HUES48 (cell line): ENCODE measurements at regions not wholly inside any gene's neighbourhood (a gene's known extent, or its start where the extent isn't known, plus 50 kb on each side); places are given as distances from the start of the nearest gene placed in this dataset.
"Not testable (repeated sequence)": the region's sequence is repeated elsewhere in the genome, so short reads cannot be mapped to it uniquely, and the experiment has no call there.

Experiments
- H3K27ac ChIP-seq: one replicate; pipeline ENCODE4 v1.7.0; 2013; ENCODE audit warnings: low read depth, low read length, inconsistent platforms
- H3K27me3 ChIP-seq: 2 replicates; pipeline ENCODE4 v1.6.1; 2013; ENCODE audit warnings: mild to moderate bottlenecking, low read length; ENCODE audit not compliant: control insufficient read depth, insufficient read depth
- H3K36me3 ChIP-seq: 2 replicates; pipeline ENCODE4 v1.6.1; 2013; ENCODE audit warnings: low read length; ENCODE audit not compliant: control insufficient read depth, insufficient read depth
- H3K4me1 ChIP-seq: 2 replicates; pipeline ENCODE4 v1.6.1; 2013; ENCODE audit warnings: mild to moderate bottlenecking, low read length; ENCODE audit not compliant: control insufficient read depth, insufficient read depth
- H3K4me3 ChIP-seq: 2 replicates; pipeline ENCODE4 v1.5.1; 2013; ENCODE audit warnings: mild to moderate bottlenecking, low read depth, low read length
- H3K9ac ChIP-seq: 2 replicates; pipeline ENCODE4 v1.6.1; 2013; ENCODE audit warnings: mild to moderate bottlenecking, low read depth, low read length, moderate library complexity
- H3K9me3 ChIP-seq: 2 replicates; pipeline ENCODE4 v1.6.1; 2013; ENCODE audit warnings: low read length; ENCODE audit not compliant: control insufficient read depth, insufficient read depth

DNA sequence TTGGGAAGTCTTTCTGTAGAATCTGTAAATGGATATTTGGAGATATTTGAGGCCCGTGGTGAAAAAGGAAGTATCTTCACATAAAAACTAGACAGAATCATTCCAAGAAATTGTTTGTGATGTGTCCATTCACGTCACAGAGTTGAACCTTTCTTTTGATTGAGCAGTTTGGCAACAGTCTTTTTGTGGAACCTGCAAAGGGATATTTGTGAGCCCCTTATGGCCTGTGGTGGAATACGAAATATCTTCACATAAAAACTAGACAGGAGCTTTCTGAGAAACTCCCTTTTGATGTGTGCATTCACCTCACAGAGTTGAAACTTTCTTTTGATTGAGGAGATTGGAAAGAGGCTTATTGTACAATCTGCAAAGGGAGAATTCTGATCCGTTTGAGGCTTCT is 2980.4 kb downstream of the TUBA3C start:
- H3K9me3 ChIP-seq = peaks cover 17% of the 10 kb centered on the region
- H3K9ac ChIP-seq, H3K27me3 ChIP-seq, H3K36me3 ChIP-seq, H3K4me1 ChIP-seq, H3K4me3 ChIP-seq, H3K27ac ChIP-seq: not testable (repeated sequence)

DNA sequence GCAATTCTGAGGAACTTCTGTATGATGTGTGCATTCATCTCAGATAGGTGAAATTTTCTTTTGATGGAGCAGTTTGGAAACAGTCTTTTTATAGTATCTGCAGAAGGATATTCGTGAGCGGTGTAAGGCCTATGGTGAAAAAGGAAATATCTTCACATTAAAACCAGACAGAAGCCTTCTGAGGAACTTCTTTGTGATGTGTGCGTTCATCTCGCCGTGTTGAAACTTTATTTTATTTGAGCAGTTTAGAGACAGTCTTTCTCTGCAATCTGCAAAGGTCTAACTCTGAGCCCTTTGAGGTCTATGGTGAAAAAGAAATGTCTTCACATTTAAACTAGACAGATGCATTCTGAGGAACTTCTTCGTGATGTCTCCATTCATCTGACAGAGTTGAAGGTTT is 3021.0 kb downstream of the TUBA3C start:
- H3K4me3 ChIP-seq, H3K36me3 ChIP-seq, H3K4me1 ChIP-seq, H3K27me3 ChIP-seq, H3K27ac ChIP-seq, H3K9ac ChIP-seq: not testable (repeated sequence)
- peaks cover 34% of the 10 kb centered on the region for H3K9me3 ChIP-seq

DNA sequence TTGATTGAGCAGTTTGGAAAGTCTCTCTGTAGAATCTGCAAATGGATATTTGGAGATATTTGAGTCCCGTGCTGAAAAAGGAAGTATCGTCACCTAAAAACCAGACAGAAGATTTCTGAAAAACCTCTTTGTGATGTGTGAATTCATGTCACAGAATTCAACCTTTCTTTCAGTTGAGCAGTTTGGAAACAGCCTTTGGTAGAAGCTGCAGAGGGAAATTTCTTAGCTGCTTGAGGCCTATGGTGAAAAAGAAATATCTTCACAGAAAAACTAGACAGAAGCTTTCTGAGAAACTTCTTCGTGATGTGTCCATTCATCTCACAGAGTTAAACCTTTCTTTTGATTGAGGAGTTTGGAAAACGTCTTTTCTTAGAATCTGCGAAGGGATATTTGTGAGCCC is 3022.7 kb downstream of the TUBA3C start:
- H3K27me3 ChIP-seq, H3K36me3 ChIP-seq, H3K9ac ChIP-seq, H3K27ac ChIP-seq, H3K4me1 ChIP-seq, H3K4me3 ChIP-seq: not testable (repeated sequence)
- H3K9me3 ChIP-seq = peaks cover 32% of the 10 kb centered on the region

DNA sequence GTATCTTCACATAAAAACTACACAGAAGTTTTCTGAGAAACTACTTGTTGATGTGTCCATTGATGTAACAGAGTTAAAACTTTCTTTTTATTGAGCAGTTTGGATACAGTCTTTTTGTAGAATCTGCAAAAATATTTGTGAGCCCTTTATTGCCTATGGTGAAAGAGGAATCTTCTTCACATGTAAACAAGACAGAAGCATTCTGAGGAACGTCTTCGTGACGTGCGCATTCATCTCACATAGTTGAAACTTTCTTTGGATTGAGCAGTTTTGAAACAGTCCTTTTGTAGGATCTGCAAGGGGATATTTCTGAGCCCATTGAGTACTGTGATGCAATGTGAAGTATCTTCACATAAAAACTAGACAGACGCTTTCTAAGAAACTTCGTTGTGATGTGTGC is 3023.6 kb downstream of the TUBA3C start:
- H3K27me3 ChIP-seq, H3K9ac ChIP-seq, H3K4me1 ChIP-seq, H3K36me3 ChIP-seq, H3K4me3 ChIP-seq, H3K27ac ChIP-seq: not testable (repeated sequence)
- peaks cover 23% of the 10 kb centered on the region for H3K9me3 ChIP-seq

DNA sequence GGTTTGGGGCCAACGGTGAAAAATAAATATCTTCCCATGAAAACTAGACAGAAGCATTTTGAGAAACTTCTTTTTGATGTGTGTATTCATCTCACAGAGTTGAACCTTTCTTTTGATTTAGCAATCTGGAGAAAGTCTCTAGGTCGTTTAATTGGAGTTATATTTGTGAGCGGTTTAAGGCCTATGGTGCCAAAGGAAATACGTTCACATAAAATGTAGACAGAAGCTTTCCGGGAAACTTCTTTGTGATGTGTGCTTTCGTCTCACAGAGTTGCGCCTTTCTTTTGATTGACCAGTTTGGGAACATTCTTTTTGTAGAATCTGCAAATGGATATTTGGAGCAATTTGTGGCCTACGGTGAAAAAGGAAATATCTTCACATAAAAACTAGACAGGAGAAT is 3028.8 kb downstream of the TUBA3C start:
- H3K4me3 ChIP-seq, H3K9ac ChIP-seq, H3K4me1 ChIP-seq, H3K27me3 ChIP-seq, H3K27ac ChIP-seq, H3K36me3 ChIP-seq: not testable (repeated sequence)
- peaks cover 22% of the 10 kb centered on the region for H3K9me3 ChIP-seq

DNA sequence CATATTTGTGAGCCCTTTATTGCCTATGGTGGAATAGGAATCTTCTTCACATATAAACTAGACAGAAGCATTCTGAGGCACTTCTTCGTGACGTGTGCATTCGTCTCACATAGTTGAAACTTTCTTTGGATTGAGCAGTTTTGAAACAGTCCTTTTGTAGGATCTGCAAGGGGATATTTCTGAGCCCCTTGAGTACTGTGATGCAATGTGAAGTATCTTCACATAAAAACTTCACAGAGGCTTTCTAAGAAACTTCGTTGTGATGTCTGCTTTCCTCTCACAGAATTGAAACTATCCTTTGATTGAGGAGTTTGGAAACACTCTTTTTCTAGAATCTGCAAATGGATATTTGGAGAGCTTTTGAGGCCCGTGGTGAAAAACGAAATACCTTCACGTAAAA is 3030.3 kb downstream of the TUBA3C start:
- not testable (repeated sequence) for H3K4me1 ChIP-seq, H3K27ac ChIP-seq, H3K36me3 ChIP-seq, H3K27me3 ChIP-seq, H3K9ac ChIP-seq
- H3K9me3 ChIP-seq = peaks cover 26% of the 10 kb centered on the region
- 0 out of 2 replicates have a peak overlapping the region, but pooled peaks have one; percentile 7 for H3K4me3 ChIP-seq

DNA sequence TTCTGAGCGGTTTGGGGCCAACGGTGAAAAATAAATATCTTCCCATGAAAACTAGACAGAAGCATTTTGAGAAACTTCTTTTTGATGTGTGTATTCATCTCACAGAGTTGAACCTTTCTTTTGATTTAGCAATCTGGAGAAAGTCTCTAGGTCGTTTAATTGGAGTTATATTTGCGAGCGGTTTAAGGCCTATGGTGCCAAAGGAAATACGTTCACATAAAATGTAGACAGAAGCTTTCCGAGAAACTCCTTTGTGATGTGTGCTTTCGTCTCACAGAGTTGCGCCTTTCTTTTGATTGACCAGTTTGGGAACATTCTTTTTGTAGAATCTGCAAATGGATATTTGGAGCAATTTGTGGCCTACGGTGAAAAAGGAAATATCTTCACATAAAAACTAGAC is 3032.2 kb downstream of the TUBA3C start:
- not testable (repeated sequence) for H3K4me1 ChIP-seq, H3K27me3 ChIP-seq, H3K9ac ChIP-seq, H3K27ac ChIP-seq, H3K4me3 ChIP-seq, H3K36me3 ChIP-seq
- peaks cover 33% of the 10 kb centered on the region for H3K9me3 ChIP-seq

DNA sequence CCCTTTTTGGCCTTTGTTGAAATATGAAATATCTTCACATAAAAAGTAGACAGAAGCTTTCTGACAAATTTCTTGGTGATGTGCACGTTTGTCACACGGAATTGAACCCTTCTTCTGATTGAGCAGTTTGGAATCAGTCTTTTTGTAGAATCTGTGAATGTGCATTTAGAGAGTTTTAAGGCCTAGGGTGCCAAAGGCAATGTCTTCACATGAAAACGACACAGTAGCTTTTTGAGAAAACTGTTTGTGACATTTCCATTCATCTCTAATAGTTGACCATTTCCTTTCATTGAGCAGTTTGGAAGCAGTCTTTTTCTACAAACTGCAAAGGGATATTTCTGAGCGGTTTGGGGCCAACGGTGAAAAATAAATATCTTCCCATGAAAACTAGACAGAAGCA is 3036.0 kb downstream of the TUBA3C start:
- peaks cover 36% of the 10 kb centered on the region for H3K9me3 ChIP-seq
- not testable (repeated sequence) for H3K27me3 ChIP-seq, H3K4me3 ChIP-seq, H3K9ac ChIP-seq, H3K27ac ChIP-seq, H3K36me3 ChIP-seq, H3K4me1 ChIP-seq

DNA sequence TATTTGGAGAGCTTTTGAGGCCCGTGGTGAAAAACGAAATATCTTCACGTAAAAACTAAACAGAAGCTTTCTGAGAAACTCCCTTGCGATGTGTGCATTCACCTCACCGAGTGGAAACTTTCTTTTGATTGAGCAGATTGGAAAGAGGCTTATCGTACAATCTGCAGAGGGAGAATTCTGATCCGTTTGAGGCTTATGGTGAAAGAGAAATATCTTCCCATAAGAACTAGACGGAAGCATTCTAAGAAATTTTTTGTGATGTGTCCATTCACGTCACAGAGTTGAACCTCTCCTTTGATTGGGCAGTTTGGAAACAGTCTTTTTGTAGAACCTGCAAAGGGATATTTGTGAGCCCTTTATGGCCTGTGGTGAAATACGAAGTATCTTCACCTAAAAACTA is 3040.3 kb downstream of the TUBA3C start:
- not testable (repeated sequence) for H3K27ac ChIP-seq, H3K9ac ChIP-seq, H3K4me1 ChIP-seq, H3K36me3 ChIP-seq, H3K27me3 ChIP-seq, H3K4me3 ChIP-seq
- H3K9me3 ChIP-seq = peaks cover 31% of the 10 kb centered on the region

DNA sequence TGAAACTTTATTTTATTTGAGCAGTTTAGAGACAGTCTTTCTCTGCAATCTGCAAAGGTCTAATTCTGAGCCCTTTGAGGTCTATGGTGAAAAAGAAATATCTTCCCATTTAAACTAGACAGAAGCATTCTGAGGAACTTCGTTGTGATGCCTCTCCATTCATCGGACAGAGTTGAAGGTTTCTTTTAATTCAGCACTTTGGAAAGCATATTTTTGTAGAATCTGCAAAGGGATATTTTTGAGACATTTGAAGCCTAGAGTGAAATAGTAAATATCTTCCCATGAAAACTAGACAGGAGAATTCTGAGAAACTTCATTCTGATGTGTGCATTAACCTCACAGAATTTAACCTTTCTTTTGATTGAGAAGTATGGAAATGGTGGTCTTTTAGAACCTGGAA is 3044.8 kb downstream of the TUBA3C start:
- H3K9me3 ChIP-seq = peaks cover 26% of the 10 kb centered on the region
- not testable (repeated sequence) for H3K4me1 ChIP-seq, H3K27me3 ChIP-seq, H3K9ac ChIP-seq, H3K27ac ChIP-seq, H3K36me3 ChIP-seq
- H3K4me3 ChIP-seq = peak overlapping the region; percentile 0; the same call in 1 of the 2 replicates

DNA sequence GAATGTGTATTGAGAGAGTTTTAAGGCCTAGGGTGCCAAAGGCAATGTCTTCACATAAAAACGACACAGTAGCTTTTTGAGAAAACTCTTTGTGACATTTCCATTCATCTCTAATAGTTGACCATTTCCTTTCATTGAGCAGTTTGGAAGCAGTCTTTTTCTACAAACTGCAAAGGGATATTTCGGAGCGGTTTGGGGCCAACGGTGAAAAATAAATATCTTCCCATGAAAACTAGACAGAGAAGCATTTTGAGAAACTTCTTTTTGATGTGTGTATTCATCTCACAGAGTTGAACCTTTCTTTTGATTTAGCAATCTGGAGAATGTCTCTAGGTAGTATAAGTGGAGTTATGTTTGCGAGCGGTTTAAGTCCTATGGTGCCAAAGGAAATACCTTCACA is 3052.9 kb downstream of the TUBA3C start:
- H3K36me3 ChIP-seq, H3K9ac ChIP-seq, H3K27ac ChIP-seq, H3K27me3 ChIP-seq, H3K4me3 ChIP-seq, H3K4me1 ChIP-seq: not testable (repeated sequence)
- H3K9me3 ChIP-seq = peaks cover 21% of the 10 kb centered on the region

DNA sequence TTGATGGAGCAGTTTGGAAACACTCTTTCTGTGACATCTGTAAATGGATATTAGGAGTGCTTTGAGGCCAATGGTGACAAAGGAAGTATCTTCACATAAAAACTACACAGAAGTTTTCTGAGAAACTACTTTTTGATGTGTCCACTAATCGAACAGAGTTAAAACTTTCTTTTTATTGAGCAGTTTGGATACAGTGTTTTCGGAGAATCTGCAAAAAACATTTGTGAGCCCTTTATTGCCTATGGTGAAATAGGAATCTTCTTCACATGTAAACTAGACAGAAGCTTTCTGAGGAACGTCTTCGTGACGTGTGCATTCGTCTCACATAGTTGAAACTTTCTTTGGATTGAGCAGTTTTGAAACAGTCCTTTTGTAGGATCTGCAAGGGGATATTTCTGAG is 3068.2 kb downstream of the TUBA3C start:
- peaks cover 21% of the 10 kb centered on the region for H3K9me3 ChIP-seq

More for the DNA sequence above, 3068.2 kb downstream of the TUBA3C start:
- not testable (repeated sequence) for H3K27me3 ChIP-seq, H3K27ac ChIP-seq, H3K9ac ChIP-seq, H3K4me1 ChIP-seq, H3K36me3 ChIP-seq, H3K4me3 ChIP-seq
